ENCODE measurements at regions not wholly inside any gene's neighbourhood (a gene's known extent, or its start where the extent isn't known, plus 50 kb on each side); places are given as distances from the start of the nearest gene placed in this dataset.

DNA sequence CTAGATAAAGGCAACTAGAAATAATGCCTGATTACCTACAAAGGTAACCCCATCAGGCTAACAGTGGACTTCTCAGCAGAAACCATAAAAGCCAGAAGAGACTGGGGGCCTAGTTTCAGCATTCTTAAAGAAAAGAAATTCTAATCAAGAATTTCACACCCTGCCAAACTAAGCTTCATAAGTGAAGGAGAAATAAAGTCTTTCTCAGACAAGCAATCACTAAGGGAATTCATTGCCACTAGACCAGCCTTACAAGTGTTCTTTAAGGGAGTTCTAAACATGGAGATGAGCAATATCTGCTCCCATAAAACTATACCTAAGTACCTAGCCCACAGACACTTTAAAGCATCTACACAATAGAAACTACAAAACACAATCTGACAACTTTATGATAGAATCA is 823.5 kb downstream of the PCDH17 start:
- no peak overlapping the region for H3K4me3 ChIP-seq (ENCODE audit: low read length)

DNA sequence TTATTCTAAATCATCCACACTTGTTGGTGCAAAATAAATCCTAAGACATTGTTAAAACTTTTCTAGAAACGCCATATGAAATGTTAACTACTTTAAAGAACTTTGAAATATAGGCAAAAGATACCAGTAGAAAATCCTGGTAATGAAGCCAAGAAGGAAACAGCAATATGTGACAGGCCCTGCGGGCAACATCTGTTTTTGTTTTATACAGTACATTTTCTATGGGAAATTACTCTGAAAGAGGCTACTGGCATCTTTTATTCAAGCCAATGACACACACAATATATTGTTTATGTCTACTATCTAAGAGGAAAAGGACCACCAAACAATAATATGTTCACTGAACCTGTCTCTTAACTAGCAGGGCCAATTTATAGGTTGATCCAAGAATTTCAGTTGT is 829.7 kb downstream of the PCDH17 start:
- H3K9me3 ChIP-seq (ENCODE audit: control insufficient read depth, insufficient read depth, low read length): no peaks in the 10 kb centered on the region
- H3K36me3 ChIP-seq (ENCODE audit: control insufficient read depth, insufficient read depth, low read length): no peaks in the 10 kb centered on the region
- H3K4me3 ChIP-seq (ENCODE audit: low read length): no peak overlapping the region
- no peak for DNase-seq (ENCODE audit: low read depth, low spot score)
- H3K27ac ChIP-seq (ENCODE audit: low read length): no peak overlapping the region
- H3K4me1 ChIP-seq (ENCODE audit: control insufficient read depth, insufficient read depth, low read length): no peaks in the 10 kb centered on the region
- no CpG with 5 or more reads among the region's 2 CpGs for WGBS (ENCODE audit: insufficient coverage, insufficient read length)
- H3K27me3 ChIP-seq (ENCODE audit: control insufficient read depth, insufficient read depth, low read length): no peaks in the 10 kb centered on the region

More for the DNA sequence above, 823.5 kb downstream of the PCDH17 start:
- H3K27me3 ChIP-seq (ENCODE audit: control insufficient read depth, insufficient read depth, low read length): no peaks in the 10 kb centered on the region
- no peaks in the 10 kb centered on the region for H3K9me3 ChIP-seq (ENCODE audit: control insufficient read depth, insufficient read depth, low read length)
- H3K27ac ChIP-seq (ENCODE audit: low read length): no peak overlapping the region
- DNase-seq (ENCODE audit: low read depth, low spot score): no peak
- H3K4me1 ChIP-seq (ENCODE audit: control insufficient read depth, insufficient read depth, low read length): no peaks in the 10 kb centered on the region
- no peaks in the 10 kb centered on the region for H3K36me3 ChIP-seq (ENCODE audit: control insufficient read depth, insufficient read depth, low read length)

DNA sequence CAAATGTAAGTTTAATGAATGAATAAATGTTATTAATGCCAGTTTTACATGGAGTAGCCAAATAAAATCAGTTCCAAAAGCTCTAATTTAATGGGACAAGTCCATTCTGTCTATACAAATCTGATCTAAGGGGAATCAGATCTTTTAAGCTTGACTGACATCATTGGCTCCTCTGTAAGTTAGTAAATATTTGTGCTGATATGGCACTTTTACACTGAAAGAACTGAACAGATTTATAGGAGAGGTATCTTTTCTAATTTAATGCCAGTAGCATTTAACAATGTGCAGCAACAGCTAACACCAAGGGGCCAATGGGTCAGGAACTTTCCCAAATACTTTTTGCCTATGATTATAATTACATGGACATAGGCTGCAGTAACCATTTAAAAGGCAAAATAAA is 832.3 kb downstream of the PCDH17 start:
- Histone ChIP-seq H3K4me1 (ENCODE audit: control insufficient read depth, insufficient read depth, low read length) (no peaks in the 10 kb centered on the region), H3K27ac (ENCODE audit: low read length) (no peak overlapping the region), H3K4me3 (ENCODE audit: low read length) (no peak overlapping the region), H3K36me3 (ENCODE audit: control insufficient read depth, insufficient read depth, low read length) (no peaks in the 10 kb centered on the region), H3K9me3 (ENCODE audit: control insufficient read depth, insufficient read depth, low read length) (no peaks in the 10 kb centered on the region), H3K27me3 (ENCODE audit: control insufficient read depth, insufficient read depth, low read length) (no peaks in the 10 kb centered on the region)
- DNase-seq (ENCODE audit: low read depth, low spot score): no peak

DNA sequence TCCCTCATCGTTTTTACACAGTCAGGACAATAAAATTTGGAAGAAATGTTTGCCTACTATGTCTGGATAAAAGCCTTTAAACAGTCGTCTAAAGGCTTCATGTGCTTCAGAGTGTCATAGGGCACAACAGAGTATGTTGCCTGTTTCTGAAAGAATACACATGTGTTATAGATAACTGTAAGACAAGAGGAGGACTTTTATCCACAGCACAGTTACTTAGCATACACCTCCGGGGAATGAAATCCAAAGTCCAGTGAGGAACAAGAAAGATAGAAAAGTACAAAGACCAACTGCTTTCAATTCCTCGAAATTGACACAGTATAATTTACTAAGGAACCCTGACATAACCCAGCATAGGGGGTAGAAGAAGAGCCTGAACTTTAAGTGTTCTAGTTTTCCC is 835.6 kb downstream of the PCDH17 start:
- H3K4me1 ChIP-seq (ENCODE audit: control insufficient read depth, insufficient read depth, low read length): no peaks in the 10 kb centered on the region
- no peaks in the 10 kb centered on the region for H3K36me3 ChIP-seq (ENCODE audit: control insufficient read depth, insufficient read depth, low read length)
- DNase-seq (ENCODE audit: low read depth, low spot score): no peak
- H3K9me3 ChIP-seq (ENCODE audit: control insufficient read depth, insufficient read depth, low read length): no peaks in the 10 kb centered on the region
- H3K27ac ChIP-seq (ENCODE audit: low read length): no peak overlapping the region
- WGBS (ENCODE audit: insufficient coverage, insufficient read length): no CpG with 5 or more reads among the region's 4 CpGs
- no peak overlapping the region for H3K4me3 ChIP-seq (ENCODE audit: low read length)
- H3K27me3 ChIP-seq (ENCODE audit: control insufficient read depth, insufficient read depth, low read length): no peaks in the 10 kb centered on the region

DNA sequence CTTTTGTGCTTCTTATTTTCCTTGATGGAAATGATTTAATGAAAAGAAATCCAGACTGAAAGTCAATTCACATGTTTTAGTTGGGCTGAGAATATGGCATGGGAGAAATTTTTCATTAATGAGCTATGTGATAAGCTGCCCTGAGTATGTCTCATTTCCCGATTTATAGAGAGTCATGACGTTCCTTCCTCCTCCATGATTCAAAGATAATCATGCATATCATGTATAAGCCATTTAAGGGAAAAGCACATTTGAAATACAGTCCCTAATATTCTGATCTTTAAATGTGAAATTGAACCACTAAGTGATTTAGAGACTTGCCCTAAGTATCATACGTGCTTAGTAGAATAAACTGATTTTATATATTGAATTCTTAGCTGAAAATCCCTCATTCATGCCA is 840.9 kb downstream of the PCDH17 start:
- Histone ChIP-seq H3K36me3 (ENCODE audit: control insufficient read depth, insufficient read depth, low read length) (no peaks in the 10 kb centered on the region), H3K27ac (ENCODE audit: low read length) (no peak overlapping the region), H3K27me3 (ENCODE audit: control insufficient read depth, insufficient read depth, low read length) (no peaks in the 10 kb centered on the region), H3K4me1 (ENCODE audit: control insufficient read depth, insufficient read depth, low read length) (no peaks in the 10 kb centered on the region), H3K9me3 (ENCODE audit: control insufficient read depth, insufficient read depth, low read length) (no peaks in the 10 kb centered on the region), H3K4me3 (ENCODE audit: low read length) (no peak overlapping the region)
- no CpG with 5 or more reads among the region's 3 CpGs for WGBS (ENCODE audit: insufficient coverage, insufficient read length)
- no peak for DNase-seq (ENCODE audit: low read depth, low spot score)

DNA sequence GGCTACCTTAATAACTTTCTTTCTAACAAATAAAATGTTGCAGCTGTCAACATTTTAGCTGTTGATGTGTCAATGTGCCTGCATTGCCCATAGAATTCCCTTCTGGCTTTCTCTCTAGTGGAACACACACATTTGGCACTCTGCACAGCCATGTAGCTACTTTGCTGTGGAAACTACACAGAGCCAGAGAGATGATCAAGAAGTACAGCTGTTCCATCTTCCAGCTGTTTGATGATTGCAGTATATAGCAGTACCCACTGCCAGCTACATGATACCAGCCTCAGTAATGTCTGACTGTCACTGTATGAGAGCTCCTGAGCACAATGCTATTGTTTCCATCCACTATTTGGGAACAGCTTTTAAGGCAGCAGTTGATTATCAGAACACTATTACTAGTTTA is 843.0 kb downstream of the PCDH17 start:
- H3K27me3 ChIP-seq (ENCODE audit: control insufficient read depth, insufficient read depth, low read length): no peaks in the 10 kb centered on the region
- no peaks in the 10 kb centered on the region for H3K36me3 ChIP-seq (ENCODE audit: control insufficient read depth, insufficient read depth, low read length)
- no peak for DNase-seq (ENCODE audit: low read depth, low spot score)

DNA sequence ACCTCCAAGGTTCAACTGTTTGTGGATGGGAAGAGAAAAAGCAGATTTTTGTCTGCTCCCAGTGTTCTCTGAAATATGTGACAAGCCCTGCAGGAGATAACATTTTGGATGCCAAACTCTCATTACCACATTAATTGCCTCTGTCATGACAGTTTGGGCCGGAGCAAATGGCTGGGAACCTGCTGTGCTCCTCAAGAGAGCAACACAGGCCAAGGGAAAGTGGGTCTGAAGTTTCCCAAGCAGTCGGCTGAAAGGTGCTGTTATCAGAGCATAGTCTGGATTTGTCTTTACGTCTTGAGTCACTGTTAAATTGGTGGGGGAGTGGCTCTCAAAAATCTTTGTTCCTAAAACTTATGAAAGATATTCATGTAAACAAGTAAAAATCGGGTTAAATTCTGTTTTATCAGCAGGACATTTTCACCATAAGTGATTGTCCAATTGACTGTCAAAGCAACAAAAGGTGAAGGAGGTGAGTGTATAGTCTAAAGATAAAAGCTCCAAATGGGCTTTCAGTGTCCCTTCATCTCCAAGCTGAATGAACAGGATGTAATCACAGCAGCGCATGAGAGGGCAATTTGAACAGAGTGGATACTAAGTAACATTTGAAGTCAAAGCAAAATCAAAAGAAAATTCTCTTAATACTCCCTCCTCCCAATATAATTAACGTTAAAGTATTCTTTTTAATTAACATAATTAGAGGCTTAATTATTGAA is 844.8 kb downstream of the PCDH17 start:
- no peak overlapping the region for H3K27ac ChIP-seq (ENCODE audit: low read length)
- H3K4me1 ChIP-seq (ENCODE audit: control insufficient read depth, insufficient read depth, low read length): no peaks in the 10 kb centered on the region
- H3K4me3 ChIP-seq (ENCODE audit: low read length): no peak overlapping the region
- no peaks in the 10 kb centered on the region for H3K27me3 ChIP-seq (ENCODE audit: control insufficient read depth, insufficient read depth, low read length)
- no CpG with 5 or more reads among the region's 6 CpGs for WGBS (ENCODE audit: insufficient coverage, insufficient read length)
- no peaks in the 10 kb centered on the region for H3K9me3 ChIP-seq (ENCODE audit: control insufficient read depth, insufficient read depth, low read length)
- no peaks in the 10 kb centered on the region for H3K36me3 ChIP-seq (ENCODE audit: control insufficient read depth, insufficient read depth, low read length)
- DNase-seq (ENCODE audit: low read depth, low spot score): no peak

More for the DNA sequence above, 843.0 kb downstream of the PCDH17 start:
- Histone ChIP-seq H3K27ac (ENCODE audit: low read length) (no peak overlapping the region), H3K4me1 (ENCODE audit: control insufficient read depth, insufficient read depth, low read length) (no peaks in the 10 kb centered on the region), H3K4me3 (ENCODE audit: low read length) (no peak overlapping the region), H3K9me3 (ENCODE audit: control insufficient read depth, insufficient read depth, low read length) (no peaks in the 10 kb centered on the region)

DNA sequence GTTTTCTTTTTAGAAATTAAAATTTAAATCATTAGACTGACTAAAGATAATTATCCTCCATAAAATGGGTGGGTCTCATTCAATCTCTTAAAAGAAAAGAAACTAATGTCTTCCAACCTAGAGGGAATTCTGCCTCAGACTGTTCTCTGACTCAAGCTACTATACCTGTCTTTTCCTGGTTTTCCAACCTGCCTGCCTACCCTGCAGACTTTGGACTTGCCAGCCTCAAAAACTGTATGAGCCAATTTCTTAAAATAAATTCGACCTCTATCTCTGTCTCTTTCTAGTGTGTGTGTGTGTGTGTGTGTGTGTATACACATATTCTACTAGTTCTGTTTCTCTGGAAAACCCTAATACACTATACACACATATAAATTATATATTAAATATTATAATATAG is 847.3 kb downstream of the PCDH17 start:
- no CpG with 5 or more reads among the region's 1 CpG for WGBS (ENCODE audit: insufficient coverage, insufficient read length)
- Histone ChIP-seq H3K9me3 (ENCODE audit: control insufficient read depth, insufficient read depth, low read length) (no peaks in the 10 kb centered on the region), H3K27ac (ENCODE audit: low read length) (no peak overlapping the region), H3K27me3 (ENCODE audit: control insufficient read depth, insufficient read depth, low read length) (no peaks in the 10 kb centered on the region), H3K4me1 (ENCODE audit: control insufficient read depth, insufficient read depth, low read length) (no peaks in the 10 kb centered on the region), H3K36me3 (ENCODE audit: control insufficient read depth, insufficient read depth, low read length) (no peaks in the 10 kb centered on the region), H3K4me3 (ENCODE audit: low read length) (no peak overlapping the region)
- DNase-seq (ENCODE audit: low read depth, low spot score): no peak

DNA sequence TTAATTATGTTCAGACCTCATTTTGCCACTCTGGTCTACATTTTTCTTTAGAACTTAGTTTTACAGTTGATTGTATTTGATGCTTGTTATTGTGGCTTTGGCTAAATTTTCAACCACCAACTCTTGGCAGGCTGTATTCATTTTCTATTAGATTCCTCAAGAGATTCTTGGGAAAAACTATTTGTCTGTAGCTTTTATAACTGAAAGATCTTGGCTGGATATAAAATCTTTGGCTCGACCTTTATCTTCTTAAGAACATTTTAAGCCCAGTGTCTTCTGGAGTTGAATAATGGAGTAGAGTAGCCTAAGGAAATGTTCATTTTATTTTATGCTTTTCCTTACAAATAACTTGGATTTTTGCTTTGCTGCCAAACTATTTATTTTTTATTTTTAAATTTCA is 848.5 kb downstream of the PCDH17 start:
- no peaks in the 10 kb centered on the region for H3K27me3 ChIP-seq (ENCODE audit: control insufficient read depth, insufficient read depth, low read length)
- H3K9me3 ChIP-seq (ENCODE audit: control insufficient read depth, insufficient read depth, low read length): no peaks in the 10 kb centered on the region
- no peak for DNase-seq (ENCODE audit: low read depth, low spot score)
- H3K4me3 ChIP-seq (ENCODE audit: low read length): no peak overlapping the region
- H3K4me1 ChIP-seq (ENCODE audit: control insufficient read depth, insufficient read depth, low read length): no peaks in the 10 kb centered on the region
- WGBS (ENCODE audit: insufficient coverage, insufficient read length): no CpG with 5 or more reads among the region's 1 CpG
- no peaks in the 10 kb centered on the region for H3K36me3 ChIP-seq (ENCODE audit: control insufficient read depth, insufficient read depth, low read length)
- no peak overlapping the region for H3K27ac ChIP-seq (ENCODE audit: low read length)

DNA sequence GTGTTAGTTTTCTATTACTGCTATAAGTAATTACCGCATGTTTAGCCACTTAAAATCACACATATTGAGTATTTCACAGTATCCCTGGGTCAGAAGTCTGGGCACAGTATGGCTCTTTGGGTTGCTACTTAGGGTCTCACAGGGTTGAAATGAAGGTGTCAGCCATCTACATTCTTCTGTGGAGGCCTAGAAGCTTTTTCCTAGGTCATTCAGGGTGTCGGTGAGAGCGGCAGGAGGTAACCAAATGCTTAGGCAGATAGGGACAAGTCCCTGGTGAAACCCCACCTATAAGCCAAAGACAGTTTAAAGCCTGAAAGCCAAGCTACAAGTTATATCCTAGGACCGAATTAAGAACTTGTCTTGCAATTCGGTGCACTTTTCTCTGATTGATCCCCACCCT is 856.7 kb downstream of the PCDH17 start:
- Histone ChIP-seq H3K27ac (ENCODE audit: low read length) (no peak overlapping the region), H3K36me3 (ENCODE audit: control insufficient read depth, insufficient read depth, low read length) (no peaks in the 10 kb centered on the region), H3K4me1 (ENCODE audit: control insufficient read depth, insufficient read depth, low read length) (no peaks in the 10 kb centered on the region), H3K9me3 (ENCODE audit: control insufficient read depth, insufficient read depth, low read length) (no peaks in the 10 kb centered on the region), H3K4me3 (ENCODE audit: low read length) (no peak overlapping the region), H3K27me3 (ENCODE audit: control insufficient read depth, insufficient read depth, low read length) (no peaks in the 10 kb centered on the region)
- no peak for DNase-seq (ENCODE audit: low read depth, low spot score)
- WGBS (ENCODE audit: insufficient coverage, insufficient read length): no CpG with 5 or more reads among the region's 5 CpGs

DNA sequence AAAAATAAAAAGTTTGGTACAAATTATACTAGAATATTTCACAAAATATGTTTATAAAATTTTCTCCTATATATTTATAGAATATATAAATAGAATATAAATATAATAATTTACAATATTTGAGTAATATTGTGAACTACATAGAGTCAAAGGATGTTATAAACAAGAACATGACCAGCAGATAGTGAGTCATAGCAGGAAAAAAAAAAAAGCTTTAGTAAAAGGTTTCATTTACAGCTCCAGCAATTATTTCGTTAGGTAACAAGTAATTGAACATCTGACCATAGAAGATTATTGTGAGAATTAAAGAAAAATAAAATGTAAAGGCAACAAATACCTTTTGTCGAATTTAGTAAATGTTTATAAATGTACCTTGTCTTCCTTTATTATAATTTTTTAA is 864.1 kb downstream of the PCDH17 start:
- no peaks in the 10 kb centered on the region for H3K4me1 ChIP-seq (ENCODE audit: control insufficient read depth, insufficient read depth, low read length)
- no peaks in the 10 kb centered on the region for H3K27me3 ChIP-seq (ENCODE audit: control insufficient read depth, insufficient read depth, low read length)
- DNase-seq (ENCODE audit: low read depth, low spot score): no peak
- H3K36me3 ChIP-seq (ENCODE audit: control insufficient read depth, insufficient read depth, low read length): no peaks in the 10 kb centered on the region
- no peaks in the 10 kb centered on the region for H3K9me3 ChIP-seq (ENCODE audit: control insufficient read depth, insufficient read depth, low read length)
- H3K27ac ChIP-seq (ENCODE audit: low read length): no peak overlapping the region
- H3K4me3 ChIP-seq (ENCODE audit: low read length): no peak overlapping the region
- WGBS (ENCODE audit: insufficient coverage, insufficient read length): no CpG with 5 or more reads among the region's 2 CpGs
